H9 (cell line): ENCODE measurements at regions not wholly inside any gene's neighbourhood (a gene's known extent, or its start where the extent isn't known, plus 50 kb on each side); places are given as distances from the start of the nearest gene placed in this dataset.

Experiments
- DNase-seq: peaks from one replicate; pipeline ENCODE4 v3.0.0-alpha.2; 2017
- H2AFZ ChIP-seq: one replicate; pipeline ENCODE4 v1.6.1; 2013; ENCODE audit warnings: mild to moderate bottlenecking, low read length, control low read depth, moderate library complexity
- H2AK5ac ChIP-seq: 2 replicates; pipeline ENCODE4 v1.6.1; 2013; ENCODE audit warnings: low read length, control low read depth, mixed read lengths; ENCODE audit not compliant: insufficient read length
- H2BK120ac ChIP-seq: one replicate; pipeline ENCODE4 v1.6.1; 2013; ENCODE audit warnings: low read depth, mild to moderate bottlenecking, low read length, control low read depth, inconsistent platforms; ENCODE audit not compliant: poor library complexity, severe bottlenecking
- H2BK12ac ChIP-seq: 2 replicates; pipeline ENCODE4 v1.6.1; 2013; ENCODE audit warnings: low read length, control low read depth, mixed read lengths, low read depth; ENCODE audit not compliant: insufficient read length
- H2BK15ac ChIP-seq: 2 replicates; pipeline ENCODE4 v1.6.1; 2013; ENCODE audit warnings: low read depth, low read length, control low read depth
- H2BK20ac ChIP-seq: one replicate; pipeline ENCODE4 v1.6.1; 2013; ENCODE audit warnings: low read depth, mild to moderate bottlenecking, low read length, control low read depth, inconsistent platforms; ENCODE audit not compliant: poor library complexity, severe bottlenecking
- H2BK5ac ChIP-seq: 2 replicates; pipeline ENCODE4 v1.6.1; 2013; ENCODE audit warnings: low read length, control low read depth, mixed read lengths; ENCODE audit not compliant: insufficient read length
- H3K14ac ChIP-seq: 2 replicates; pipeline ENCODE4 v1.6.1; 2013; ENCODE audit warnings: low read length, control low read depth; ENCODE audit not compliant: insufficient read depth
- H3K18ac ChIP-seq: 2 replicates; pipeline ENCODE4 v1.6.1; 2013; ENCODE audit warnings: low read depth, mild to moderate bottlenecking, mixed read lengths, low read length, control low read depth; ENCODE audit not compliant: insufficient read length
- H3K23ac ChIP-seq: 2 replicates; pipeline ENCODE4 v1.6.1; 2013; ENCODE audit warnings: low read length, control low read depth, mixed read lengths, low read depth; ENCODE audit not compliant: insufficient read length
- H3K23me2 ChIP-seq: 2 replicates; pipeline ENCODE4 v1.6.1; 2013; ENCODE audit warnings: low read depth, mild to moderate bottlenecking, mixed read lengths, low read length, control low read depth; ENCODE audit not compliant: insufficient read length, poor library complexity, severe bottlenecking
- H3K27ac ChIP-seq: 2 replicates; pipeline ENCODE4 v1.5.1; 2013; ENCODE audit warnings: low read length, control low read depth, mixed read lengths, low read depth; ENCODE audit not compliant: insufficient read length
- H3K27me3 ChIP-seq: 2 replicates; pipeline ENCODE4 v1.6.1; 2013; ENCODE audit warnings: low read length, control low read depth, inconsistent platforms; ENCODE audit not compliant: insufficient read depth
- H3K4ac ChIP-seq: 2 replicates; pipeline ENCODE4 v1.6.1; 2013; ENCODE audit warnings: low read depth, mild to moderate bottlenecking, control low read depth, inconsistent platforms, low read length, moderate library complexity
- H3K4me1 ChIP-seq: 2 replicates; pipeline ENCODE4 v1.6.1; 2013; ENCODE audit warnings: low read length, control low read depth, inconsistent platforms; ENCODE audit not compliant: insufficient read depth
- H3K4me2 ChIP-seq: 2 replicates; pipeline ENCODE4 v1.6.1; 2013; ENCODE audit warnings: low read length, control low read depth, mixed read lengths; ENCODE audit not compliant: insufficient read length, insufficient read depth
- H3K56ac ChIP-seq: 2 replicates; pipeline ENCODE4 v1.6.1; 2013; ENCODE audit warnings: low read depth, mild to moderate bottlenecking, mixed read lengths, low read length, control low read depth; ENCODE audit not compliant: insufficient read length
- H3K79me1 ChIP-seq: 2 replicates; pipeline ENCODE4 v1.6.1; 2013; ENCODE audit warnings: low read depth, mild to moderate bottlenecking, moderate library complexity, low read length, control low read depth, inconsistent platforms; ENCODE audit not compliant: insufficient read depth, poor library complexity, severe bottlenecking
- H3K79me2 ChIP-seq: 2 replicates; pipeline ENCODE4 v1.6.1; 2013; ENCODE audit warnings: low read length, control low read depth, inconsistent platforms; ENCODE audit not compliant: insufficient read depth
- H3K9ac ChIP-seq: 2 replicates; pipeline ENCODE4 v1.6.1; 2013; ENCODE audit warnings: low read length, control low read depth, mixed read lengths; ENCODE audit not compliant: insufficient read length; ENCODE audit errors: extremely low read depth
- H3K9me3 ChIP-seq: one replicate; pipeline ENCODE4 v1.6.1; 2013; ENCODE audit warnings: low read depth, low read length, inconsistent platforms; ENCODE audit not compliant: control insufficient read depth
- H3T11ph ChIP-seq: one replicate; pipeline ENCODE4 v1.6.1; 2013; ENCODE audit warnings: mild to moderate bottlenecking, low read length, control low read depth, inconsistent platforms
- H4K20me1 ChIP-seq: one replicate; pipeline ENCODE4 v1.6.1; 2013; ENCODE audit not compliant: control insufficient read depth, insufficient read length, insufficient read depth
- H4K5ac ChIP-seq: 2 replicates; pipeline ENCODE4 v1.6.1; 2013; ENCODE audit warnings: low read depth, mild to moderate bottlenecking, mixed read lengths, low read length, control low read depth; ENCODE audit not compliant: insufficient read length
- H4K8ac ChIP-seq: replicated peaks from 2 replicates; pipeline ENCODE4 v1.6.1; 2013; ENCODE audit warnings: low read length, control low read depth, mixed read lengths, low read depth; ENCODE audit not compliant: insufficient read length
- H4K91ac ChIP-seq: 2 replicates; pipeline ENCODE4 v1.6.1; 2013; ENCODE audit warnings: low read depth, mild to moderate bottlenecking, moderate library complexity, mixed read lengths, low read length, control low read depth; ENCODE audit not compliant: insufficient read length
- H3K27ac Mint-ChIP-seq, 3 experiments: 2 replicates in 2 of 3; 3 replicates in 1 of 3; pipeline ENCODE4 v1.8.0; 2020 to 2021; ENCODE audit warnings: mixed read lengths in 3 of 3, mild to moderate bottlenecking in 1 of 3, moderate library complexity in 1 of 3
- H3K27me3 Mint-ChIP-seq: 2 replicates; pipeline ENCODE4 v1.8.0; 2021; ENCODE audit warnings: low read depth, mild to moderate bottlenecking, moderate library complexity, mixed read lengths
- H3K36me3 Mint-ChIP-seq, 3 experiments: 2 replicates in 2 of 3; 3 replicates in 1 of 3; pipeline ENCODE4 v1.8.0; 2020 to 2021; ENCODE audit warnings: low read depth in 3 of 3, mixed read lengths in 3 of 3; ENCODE audit not compliant: insufficient read depth in 1 of 3
- H3K4me1 Mint-ChIP-seq, 2 experiments: 2 replicates each; pipeline ENCODE4 v1.8.0; 2020; ENCODE audit warnings: mixed read lengths in 2 of 2
- H3K4me3 Mint-ChIP-seq, 2 experiments: 2 replicates in 1 of 2; 3 replicates in 1 of 2; pipeline ENCODE4 v1.8.0; 2020 to 2021; ENCODE audit warnings: mild to moderate bottlenecking in 2 of 2, mixed read lengths in 2 of 2, moderate library complexity in 1 of 2
- H3K9me3 Mint-ChIP-seq, 2 experiments: 2 replicates in 1 of 2; 3 replicates in 1 of 2; pipeline ENCODE4 v1.8.0; 2020; ENCODE audit warnings: mild to moderate bottlenecking in 2 of 2, mixed read lengths in 2 of 2, moderate library complexity in 1 of 2
- CTCF ChIP-seq: fragments of 200-600 bp; sonication (generic); conservative IDR thresholded peaks from 3 replicates; pipeline ENCODE4 v1.8.0; 2021; ENCODE audit warnings: antibody characterized with exemption, mild to moderate bottlenecking
- WGBS: extraction: QIAGEN DNeasy Blood & Tissue Kit; methylation state at CpG from one replicate; pipeline ENCODE4 v1.1.7; 2013; ENCODE audit warnings: missing lambda C conversion rate, low lambda C conversion rate, mixed read lengths; ENCODE audit not compliant: insufficient read length; ENCODE audit errors: extremely low coverage; 5-methylcytosine and 5-hydroxymethylcytosine counted together

GRCh38 chr3:168539909-168540308, 444.2 kb upstream of the GOLIM4 start:
- H3K27me3 ChIP-seq = no peaks in the 10 kb centered on the region
- peaks cover 20 to 26% of the 10 kb centered on the region in 2 experiments for H3K4me1 Mint-ChIP-seq
- no peak overlapping the region for H3K23ac ChIP-seq
- no peaks in the 10 kb centered on the region for H3K23me2 ChIP-seq
- no peak overlapping the region for H2AFZ ChIP-seq
- H3T11ph ChIP-seq = no peak overlapping the region
- no peaks in the 10 kb centered on the region for H3K9me3 ChIP-seq
- no peaks in the 10 kb centered on the region for H3K9me3 Mint-ChIP-seq
- no peak overlapping the region for H4K8ac ChIP-seq
- no peak overlapping the region for H3K18ac ChIP-seq
- no peak for DNase-seq
- no peaks in the 10 kb centered on the region for H3K79me2 ChIP-seq
- H2BK15ac ChIP-seq = no peak overlapping the region
- no peak overlapping the region for H2AK5ac ChIP-seq
- no peak overlapping the region for H2BK12ac ChIP-seq
- no peak overlapping the region for H3K4ac ChIP-seq
- H3K4me1 ChIP-seq = no peaks in the 10 kb centered on the region; the same call in 1 of the 2 replicates
- H3K27ac ChIP-seq = no peak overlapping the region
- no peak overlapping the region for H3K9ac ChIP-seq
- no peak overlapping the region for H4K91ac ChIP-seq
- H4K20me1 ChIP-seq = no peaks in the 10 kb centered on the region
- no peak overlapping the region for H3K56ac ChIP-seq
- no peaks in the 10 kb centered on the region for H3K27me3 Mint-ChIP-seq
- no peak overlapping the region for H2BK20ac ChIP-seq
- no peak overlapping the region for H2BK5ac ChIP-seq
- H3K79me1 ChIP-seq = no peaks in the 10 kb centered on the region
- H3K27ac Mint-ChIP-seq = no peak overlapping the region
- H4K5ac ChIP-seq = no peak overlapping the region
- no peak for TF ChIP-seq CTCF
- no peak overlapping the region for H3K4me2 ChIP-seq
- H3K36me3 Mint-ChIP-seq = peaks cover 0 to 5% (median 0%) of the 10 kb centered on the region in 3 experiments; a peak in 1 of 7 replicates
- 100% methylated on average over 1 of the region's 1 CpG for WGBS
- H3K4me3 Mint-ChIP-seq = no peak overlapping the region
- no peak overlapping the region for H3K14ac ChIP-seq
- H2BK120ac ChIP-seq = no peak overlapping the region
